Right renal cortex interstitium (tissue), 3 donors: ENCODE measurements at regions not wholly inside any gene's neighbourhood (a gene's known extent, or its start where the extent isn't known, plus 50 kb on each side); places are given as distances from the start of the nearest gene placed in this dataset.

Source experiments
- DNase-seq, 3 donors: peaks; one replicate each; pipeline ENCODE4 v3.0.0-alpha.2; 2013; ENCODE audit warnings: low read depth in 3 of 3, low spot score in 2 of 3

- no peak for DNase-seq
Observed at GRCh38 chr17:15893658-15894024, 51.3 kb upstream of the ADORA2B start.

- DNase-seq: no peak
Observed at GRCh38 chr17:15894258-15894657, 50.7 kb upstream of the ADORA2B start.

DNA sequence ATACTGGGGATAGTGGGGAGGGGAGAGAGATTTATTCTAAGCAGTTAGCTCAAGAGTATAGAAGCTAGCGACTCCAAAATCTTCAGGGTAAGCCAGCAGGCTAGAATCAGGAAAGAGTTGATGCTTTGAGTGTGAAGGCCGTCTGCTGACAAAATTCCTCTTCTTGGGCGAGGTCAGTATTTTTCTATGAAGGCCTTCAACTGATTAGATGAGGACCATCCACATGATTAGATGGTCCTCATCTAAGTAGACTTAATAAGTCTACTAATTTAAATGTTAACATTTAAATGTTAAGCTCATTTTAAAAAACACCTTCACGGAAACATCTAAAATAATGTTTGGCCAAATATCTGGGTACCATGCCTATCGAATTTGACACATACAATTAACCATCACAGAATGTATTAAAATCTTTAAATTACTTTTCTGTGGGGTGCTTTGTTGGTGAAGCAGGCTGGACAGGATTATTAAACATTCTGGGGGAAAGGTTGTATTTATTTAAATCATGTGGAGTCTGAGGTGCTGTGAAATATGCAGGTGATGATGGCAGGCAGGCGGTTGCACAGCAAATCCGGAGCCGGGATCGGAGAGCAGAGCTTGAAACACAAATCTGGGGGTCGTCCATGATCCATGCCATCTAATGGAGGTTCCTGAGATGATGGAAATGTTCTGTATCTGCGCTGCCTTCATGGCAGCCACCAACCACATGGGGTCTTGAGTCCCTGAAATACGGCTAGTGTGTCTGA lies 49.8 kb upstream of the ADORA2B start:
- no peak for DNase-seq
